SIG-M5 (cell line): ENCODE measurements at regions not wholly inside any gene's neighbourhood (a gene's known extent, or its start where the extent isn't known, plus 50 kb on each side); places are given as distances from the start of the nearest gene placed in this dataset.

ENCODE experiments used
- DNase-seq: peaks from one replicate; lab custom pipeline; 2025; lab: John Stamatoyannopoulos, UW

DNA sequence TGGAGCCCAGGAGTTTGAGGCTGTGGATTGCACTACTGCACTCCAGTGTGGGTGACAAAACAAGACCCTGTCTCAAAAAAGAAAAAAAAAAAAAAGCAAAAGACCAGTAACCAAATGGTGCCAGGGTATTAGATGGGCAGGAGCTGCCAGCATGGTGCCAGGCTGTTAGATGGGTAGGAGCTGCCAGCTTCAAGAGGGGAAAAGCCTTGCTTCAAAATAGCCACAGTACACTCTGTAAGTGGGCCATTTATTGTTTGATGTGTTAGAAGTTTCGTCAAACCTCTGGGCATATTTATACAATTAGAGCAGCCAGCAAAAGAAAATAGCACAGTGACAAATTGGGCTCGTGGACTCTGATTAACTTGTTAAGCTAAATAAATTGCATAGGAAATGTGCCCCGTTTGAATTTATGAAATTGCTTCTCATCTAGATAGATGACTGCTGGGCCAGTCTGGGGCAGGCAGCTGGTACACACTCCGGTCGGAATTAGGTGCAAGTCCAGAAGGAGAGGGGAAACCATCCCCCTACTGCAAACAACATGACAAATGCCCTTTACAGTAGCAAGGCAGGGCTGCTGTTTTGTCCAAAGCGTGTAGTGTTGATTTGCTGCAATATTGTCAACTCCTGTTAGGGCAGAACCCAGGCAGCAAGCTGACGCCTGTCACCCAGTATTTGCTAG is 126.3 kb upstream of the IRX3 start:
- DNase-seq: no peak

DNA sequence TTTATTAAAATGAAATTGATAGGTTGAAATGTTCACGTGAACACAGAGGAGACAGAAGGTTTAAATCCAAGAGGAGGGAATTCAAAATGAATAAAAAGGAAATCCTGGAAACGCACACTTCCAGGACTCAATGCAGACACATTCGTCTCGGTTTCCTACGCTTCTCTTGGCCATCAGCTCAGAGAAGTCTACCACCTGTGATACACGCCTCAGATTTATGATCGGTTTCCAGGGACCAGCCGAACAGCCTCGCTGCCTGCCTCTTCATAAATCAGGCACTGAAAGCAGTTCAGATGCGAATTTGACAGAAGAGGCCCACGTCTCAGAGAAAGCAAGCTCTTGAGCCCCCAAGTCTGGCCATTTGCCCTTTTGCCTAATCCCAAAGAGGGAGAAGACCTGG is 125.5 kb upstream of the IRX3 start:
- no peak for DNase-seq

DNA sequence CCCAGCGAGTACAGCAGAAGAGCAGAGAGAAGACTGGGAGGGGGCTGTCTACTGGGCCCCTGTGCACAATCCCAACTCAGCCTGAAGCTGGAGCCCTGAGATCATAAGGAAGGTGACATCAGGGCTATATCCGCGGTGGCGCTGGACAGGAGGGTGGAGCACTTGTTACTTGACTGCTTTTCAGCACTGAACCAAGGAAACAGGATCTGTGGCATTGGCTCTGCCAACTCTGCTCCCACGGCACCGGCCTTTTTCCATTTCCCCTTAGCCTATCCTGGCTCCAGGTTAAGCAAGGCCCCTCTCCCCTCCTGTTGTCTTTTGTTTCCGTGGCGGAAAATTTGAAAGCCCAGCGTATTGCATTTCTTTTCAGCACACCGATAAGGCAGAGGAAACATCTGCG is 125.0 kb upstream of the IRX3 start:
- no peak for DNase-seq

DNA sequence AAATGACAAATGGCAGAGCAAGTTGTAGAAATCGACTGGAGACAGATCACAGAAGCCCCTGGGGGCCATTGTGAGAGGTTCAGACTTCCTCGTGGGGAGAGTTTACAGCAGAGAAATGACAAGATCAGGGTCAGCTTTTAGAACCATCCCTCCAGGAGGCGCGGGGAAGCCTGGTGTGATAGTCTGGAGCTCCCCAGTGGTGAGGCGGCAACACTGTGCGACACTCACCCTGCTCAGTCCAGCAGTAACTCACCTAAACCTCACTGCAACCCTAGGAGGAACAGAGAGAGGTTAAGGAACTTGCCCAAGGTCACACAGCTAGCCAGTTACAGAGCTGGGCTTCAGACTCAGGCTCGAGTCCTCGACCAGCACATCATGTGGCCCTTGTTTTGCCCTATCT is 123.4 kb upstream of the IRX3 start:
- no peak for DNase-seq

DNA sequence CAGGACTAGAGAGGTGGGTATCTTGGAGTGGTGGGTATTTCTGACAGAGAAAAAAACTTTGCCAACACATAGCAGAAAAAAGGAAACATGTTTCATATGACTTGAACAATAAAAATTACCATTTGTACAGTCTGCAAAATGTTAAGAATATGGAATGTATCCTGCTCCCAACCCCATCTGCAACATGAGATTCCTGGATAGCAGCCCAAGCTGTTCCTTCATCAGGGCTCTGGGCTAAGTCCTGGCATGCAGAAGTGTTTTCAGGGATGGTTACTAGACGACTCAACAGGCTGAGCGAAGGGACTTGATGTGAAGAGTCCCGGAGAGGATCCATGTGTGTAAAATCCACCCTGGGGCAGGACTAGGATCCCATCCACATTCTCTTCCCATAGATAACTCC is 121.0 kb upstream of the IRX3 start:
- no peak for DNase-seq

DNA sequence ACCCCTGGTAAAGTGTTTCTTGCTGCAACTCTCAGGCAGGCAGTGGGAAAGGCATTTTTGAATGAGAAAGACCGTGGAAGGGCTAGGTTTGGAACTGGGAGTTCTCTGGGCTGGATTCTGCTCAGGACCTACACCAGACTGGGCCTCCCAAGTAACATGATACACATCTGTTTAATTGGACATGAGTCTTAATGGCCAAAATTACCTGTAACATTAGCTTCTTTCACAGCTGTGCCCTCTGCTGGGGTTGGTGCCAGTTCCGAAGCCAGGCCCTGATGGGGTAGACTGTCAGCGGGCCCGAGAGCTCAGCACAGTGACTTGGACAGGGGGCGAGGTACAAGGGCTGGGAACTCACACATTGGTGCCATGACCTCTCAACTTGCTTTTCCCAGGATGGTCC is 118.9 kb upstream of the IRX3 start:
- no peak for DNase-seq

DNA sequence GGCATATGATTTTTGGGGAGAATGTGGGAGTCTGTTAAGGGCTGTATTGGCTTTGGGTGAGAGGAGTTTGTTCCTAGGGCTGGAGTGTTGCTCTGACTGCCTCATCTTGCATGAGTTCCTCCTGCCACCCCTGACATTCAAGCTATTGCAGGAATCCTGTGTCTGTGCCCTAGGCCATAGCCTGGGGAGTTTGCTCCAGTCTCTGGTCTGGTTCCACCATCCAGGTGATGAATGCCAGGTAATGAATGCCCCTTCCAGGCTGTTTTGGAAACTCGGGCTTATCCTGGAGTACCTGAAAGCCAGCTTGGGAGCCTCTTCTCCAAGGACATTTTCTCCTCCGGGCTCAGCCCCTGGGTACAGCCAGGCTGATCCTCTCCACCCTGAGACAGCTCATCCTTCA is 117.0 kb upstream of the IRX3 start:
- DNase-seq: no peak

DNA sequence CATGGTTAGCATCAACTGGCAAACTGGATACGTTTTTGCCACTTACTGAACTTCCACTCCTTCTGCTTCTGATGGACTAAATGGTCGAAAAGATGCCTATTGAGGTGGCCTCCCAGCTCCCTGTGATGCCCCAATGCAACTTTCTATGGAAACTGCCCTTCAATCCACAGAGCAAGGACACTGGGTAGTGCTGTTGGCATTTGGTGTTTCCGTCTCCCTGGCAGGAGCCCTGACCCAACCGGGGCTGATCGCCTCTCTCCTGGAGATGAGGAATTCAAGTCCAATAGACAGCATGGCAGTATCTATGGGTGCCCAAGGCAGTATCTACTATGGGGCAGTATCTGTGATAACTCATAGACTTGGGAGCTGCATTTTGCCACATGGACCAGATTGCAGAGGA is 116.3 kb upstream of the IRX3 start:
- DNase-seq: no peak

DNA sequence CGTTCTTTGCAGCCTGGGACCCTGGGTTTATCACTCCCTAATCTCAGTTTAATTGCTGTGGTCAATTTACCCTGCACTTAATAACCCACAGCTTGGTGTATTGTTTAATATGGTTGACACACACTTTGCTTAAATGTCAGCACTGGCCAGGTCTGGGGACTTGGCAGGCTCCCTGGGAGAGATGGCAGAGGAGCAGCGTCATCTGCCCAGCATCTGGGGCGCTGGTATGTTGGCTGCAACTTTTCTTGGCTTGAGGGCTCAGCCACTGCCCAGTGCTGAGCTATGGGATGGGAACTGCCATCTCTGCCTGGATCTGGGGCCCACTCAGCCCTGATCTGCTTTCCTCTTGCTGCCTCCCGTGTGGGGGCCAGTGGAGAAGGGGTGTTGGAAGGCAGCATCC is 115.7 kb upstream of the IRX3 start:
- DNase-seq: no peak

DNA sequence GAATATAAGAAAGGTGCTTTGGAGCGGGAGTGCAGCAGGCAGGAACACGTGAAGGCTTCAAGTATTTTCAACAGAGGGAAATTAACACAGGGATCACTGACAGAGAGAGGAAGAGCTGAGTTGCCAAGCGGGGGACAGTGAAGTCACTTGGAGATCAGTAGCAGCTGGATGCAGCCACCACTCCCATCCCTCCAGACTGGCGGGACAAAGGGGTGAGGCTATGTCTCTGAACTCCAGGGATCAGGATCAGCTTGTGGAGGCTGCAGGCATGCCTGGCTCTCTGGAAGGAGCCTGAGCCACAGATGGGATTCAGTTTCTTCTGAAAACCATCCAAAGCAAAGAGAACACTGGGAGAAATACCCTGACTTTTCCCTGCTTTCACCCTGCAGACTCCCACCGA is 113.7 kb upstream of the IRX3 start:
- DNase-seq: no peak

DNA sequence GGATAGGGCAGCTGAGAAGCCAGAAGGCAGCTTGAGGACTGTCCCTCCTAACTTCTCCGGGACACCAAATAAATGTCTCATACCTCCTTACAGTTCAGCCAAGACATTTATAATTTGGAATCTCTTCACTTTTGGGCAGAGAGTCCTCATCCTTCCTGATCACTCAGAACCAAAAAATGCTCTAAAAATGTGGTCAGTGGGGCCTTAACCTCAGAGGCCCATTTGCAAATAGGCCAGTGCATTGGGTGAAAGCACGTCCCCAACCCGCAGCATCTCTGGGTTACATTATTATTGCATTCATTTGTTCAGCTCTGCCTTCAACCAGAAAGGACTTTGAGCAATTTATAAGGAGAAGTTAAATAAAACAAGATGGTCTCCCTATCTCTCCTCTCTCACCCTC is 112.4 kb upstream of the IRX3 start:
- DNase-seq: no peak

DNA sequence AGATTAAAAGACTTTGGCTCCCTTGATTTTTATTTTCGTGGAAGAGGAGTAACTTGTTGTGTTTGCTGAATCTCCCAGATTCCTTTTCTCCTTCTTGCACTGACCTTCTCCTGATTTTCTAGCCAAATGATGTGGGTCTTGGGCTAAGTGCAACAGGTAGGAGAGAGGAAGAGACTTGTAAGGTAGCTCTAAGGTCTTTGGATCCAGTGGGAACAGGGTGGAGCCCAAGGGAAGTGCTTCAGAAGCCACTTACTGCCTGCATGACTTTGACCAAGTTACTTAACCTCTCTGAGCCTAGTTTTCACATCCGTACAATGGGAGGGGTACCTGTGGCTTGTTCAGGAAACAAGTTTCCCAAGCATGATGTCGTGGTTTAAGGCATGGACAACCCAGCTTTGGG is 111.3 kb upstream of the IRX3 start:
- no peak for DNase-seq

DNA sequence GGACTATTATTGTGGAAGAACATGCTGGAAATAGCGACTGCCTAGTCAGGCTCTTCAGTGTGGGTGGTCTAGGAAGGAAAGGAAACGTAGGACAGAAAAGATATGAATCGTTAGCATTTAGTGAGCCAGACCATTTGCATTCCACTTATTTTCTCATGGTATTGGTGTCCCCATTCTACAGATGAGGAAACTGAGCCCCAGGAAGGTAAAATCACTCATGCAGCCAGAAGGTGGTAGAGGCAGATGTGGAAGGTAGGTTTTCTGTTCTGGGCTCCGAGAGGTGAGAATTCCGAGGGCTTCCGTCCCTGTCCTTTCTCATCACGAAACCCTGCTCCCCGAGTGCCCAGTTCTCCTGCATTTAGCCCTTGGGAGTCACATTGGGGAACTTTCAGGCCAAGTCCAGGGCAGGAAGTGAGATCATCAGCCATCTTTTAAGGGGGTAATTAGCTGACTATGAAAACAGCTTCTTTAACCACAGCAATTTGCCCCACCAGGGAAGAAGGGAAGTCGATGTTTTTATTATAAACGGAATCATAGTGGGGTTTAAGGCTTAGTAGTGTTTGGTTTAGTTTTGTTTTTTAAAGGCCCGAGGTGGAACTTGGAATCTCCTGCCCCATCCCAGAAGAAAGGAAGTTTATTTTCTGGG is 110.7 kb upstream of the IRX3 start:
- no peak for DNase-seq

DNA sequence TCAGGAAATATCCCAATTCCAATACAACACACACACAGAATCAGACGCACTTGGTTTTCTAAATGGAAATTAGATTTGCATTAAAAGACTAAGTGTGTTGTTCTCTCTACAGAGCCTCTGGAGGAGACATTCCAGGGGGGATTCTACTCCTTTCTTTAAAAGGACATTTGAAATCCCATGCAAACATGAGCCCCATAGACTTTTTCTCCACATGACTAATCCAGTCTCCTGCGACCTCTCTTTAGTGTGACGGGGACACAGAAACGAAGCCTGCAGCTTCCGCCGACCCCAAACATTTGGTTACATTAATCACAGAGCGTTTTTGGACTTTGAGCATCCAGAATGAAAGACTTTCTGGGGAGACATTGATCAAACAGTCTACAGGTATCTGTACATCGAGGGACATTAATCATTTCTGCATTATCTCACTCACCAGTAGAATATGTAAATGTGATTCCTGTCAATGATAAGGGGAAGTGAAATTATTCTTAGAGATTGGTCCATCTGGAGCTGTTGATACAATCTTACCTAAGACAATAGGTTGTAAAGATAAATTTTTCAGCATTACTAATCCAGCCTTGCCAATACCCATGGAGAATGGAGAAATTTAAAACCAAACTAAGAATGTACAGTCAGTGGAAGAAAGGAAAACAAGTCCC is 103.4 kb upstream of the IRX3 start:
- no peak for DNase-seq

DNA sequence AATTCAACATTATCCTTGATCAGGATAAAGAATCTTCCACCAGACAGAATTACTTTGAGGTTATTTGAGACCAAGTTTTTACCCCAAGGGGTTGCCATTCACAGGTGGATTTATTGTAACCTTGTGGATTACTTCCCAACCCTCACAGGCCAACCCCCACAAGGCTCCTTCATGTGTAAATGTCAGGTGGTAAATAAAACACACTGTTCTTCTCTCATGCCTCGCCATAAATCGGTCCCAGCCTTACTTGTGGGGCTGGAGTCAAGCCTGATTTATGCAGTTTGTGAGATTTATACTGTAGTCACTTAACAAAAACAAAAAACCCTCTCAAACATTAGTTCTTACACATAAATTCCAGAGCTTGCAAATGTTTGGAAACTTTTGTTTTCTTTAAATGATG is 98.6 kb upstream of the IRX3 start:
- DNase-seq: no peak

DNA sequence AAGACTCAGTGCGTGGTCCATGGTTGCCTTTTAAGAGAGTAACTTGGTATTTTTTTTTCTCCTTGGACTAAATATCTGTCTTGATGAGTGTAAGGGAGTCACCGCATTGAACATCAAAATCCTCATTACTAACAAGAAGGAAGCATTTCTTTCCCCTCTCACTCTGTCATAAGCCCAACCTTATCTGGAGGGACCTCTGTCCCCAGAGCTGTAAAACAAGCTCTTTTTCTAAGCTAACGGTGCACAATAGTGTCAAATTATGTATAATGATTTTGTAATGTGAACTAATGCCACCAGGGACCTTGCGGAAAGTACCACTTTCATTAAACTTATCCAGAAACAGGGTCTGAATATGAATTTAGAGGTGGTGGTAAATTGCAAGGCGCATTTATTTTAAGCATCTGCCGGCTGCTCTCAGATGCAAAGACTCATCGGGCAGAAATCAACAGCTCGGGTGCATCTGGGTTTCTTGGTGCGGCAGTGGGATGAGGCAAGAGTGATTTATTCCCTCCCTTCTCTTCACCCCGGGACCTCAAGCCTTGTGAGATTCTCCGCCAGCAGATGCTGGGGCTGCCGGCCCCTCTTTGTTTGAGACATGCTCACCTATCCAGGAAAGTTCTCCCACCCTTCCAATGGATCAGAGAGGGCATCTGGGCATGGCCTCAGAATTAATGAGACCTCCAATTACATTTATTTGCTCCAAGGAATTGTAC is 95.2 kb upstream of the IRX3 start:
- DNase-seq: no peak

DNA sequence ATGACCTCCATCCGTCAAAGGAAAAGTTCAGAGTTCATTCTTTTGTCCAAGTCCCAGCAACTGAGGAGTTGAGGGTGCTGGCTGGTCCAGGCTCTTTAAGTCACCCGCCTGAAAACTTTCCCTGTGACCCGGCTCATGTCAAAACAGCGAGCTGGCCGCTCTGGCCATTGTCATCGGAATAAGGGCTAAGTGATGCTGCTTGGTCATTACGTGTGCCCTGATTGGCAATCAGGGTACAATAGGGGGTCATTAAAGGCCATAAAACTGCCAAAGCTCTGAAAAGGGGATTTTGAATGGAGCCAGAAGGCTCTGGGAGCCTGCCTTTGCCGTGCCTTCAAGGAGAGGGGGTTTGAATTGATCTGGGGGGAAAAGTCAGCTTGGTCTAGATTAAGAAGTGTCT is 88.5 kb upstream of the IRX3 start:
- no peak for DNase-seq

DNA sequence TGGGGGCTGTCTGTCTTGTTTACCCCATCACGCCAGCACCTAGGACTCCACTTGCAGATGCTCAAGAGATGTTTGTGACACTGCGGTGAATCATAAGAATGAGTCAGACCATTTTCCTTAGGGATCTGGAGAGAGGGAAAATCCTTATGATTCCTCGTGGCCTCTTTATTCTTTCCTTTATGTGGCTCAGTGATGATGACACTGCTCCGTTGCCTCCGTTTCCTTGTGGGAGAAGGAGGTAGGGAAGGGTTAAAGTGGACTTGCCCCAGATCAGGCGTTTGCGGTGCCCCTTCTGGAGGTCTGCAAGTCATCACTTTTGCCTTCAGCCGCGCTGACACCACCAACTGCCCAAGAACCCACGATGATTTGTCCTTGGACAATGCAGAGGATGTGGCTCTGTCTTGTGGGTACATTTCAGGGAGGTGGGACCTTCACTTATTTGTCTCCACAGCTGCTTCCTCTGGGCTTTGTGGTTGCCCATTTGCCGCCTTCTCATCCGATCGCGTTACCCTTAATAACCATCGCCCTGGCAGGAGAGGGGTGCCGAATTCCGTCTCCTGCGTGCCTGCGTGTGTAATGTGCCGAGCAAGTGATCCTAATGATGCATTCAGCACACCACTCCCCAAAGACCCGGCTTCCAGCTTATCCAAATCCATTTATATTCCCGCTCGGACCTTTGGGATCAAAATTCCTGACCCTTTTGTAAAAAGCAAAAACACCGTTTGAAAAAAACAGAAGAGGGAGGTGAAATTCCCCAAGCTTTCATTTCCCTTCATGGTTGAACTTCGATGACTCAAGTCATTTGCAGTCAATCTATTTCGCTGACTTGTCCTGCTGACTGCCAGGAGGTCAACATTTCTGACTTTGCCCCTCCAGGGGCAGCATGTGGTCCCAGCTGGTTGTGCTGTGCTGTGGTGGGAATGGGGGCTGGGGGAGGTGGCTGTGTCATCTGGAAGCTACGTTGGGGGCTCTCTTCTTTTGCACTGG is 87.2 kb upstream of the IRX3 start:
- DNase-seq: no peak

DNA sequence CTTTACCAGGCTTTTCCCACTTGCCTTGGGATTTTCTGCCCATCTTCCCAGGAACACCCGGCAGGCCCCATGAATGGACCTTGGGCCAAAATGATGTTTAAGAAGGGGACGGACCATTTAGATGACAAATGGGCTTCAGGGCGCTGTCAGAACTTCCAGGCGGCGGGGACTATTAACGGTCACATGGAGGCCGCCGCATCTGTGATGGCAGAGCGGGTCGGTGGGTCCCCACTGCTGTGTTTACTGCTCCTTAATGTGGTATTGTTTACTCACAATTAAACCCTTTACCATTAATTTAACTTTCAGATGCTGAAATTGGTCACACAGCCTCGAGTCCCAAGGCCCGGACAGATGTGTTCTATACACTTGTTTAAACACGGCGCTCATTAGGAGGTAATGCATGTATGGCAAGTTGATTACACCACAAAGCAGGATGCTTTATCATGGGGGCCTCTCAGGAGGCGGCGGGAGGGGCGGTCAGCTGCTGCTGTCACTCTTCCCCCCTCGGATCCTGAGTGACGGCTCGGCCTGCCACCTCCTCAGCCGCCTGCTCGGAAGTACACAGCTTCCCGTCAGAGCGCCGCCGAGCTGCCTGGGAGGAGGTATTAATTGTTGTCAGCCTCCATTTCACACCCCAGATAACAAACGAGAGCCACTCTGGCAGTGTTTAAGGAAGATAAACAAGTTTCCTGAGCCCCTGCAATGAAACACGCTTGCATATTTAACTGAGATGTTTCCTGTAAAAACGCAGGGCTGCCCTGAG is 83.9 kb upstream of the IRX3 start:
- DNase-seq: no peak

DNA sequence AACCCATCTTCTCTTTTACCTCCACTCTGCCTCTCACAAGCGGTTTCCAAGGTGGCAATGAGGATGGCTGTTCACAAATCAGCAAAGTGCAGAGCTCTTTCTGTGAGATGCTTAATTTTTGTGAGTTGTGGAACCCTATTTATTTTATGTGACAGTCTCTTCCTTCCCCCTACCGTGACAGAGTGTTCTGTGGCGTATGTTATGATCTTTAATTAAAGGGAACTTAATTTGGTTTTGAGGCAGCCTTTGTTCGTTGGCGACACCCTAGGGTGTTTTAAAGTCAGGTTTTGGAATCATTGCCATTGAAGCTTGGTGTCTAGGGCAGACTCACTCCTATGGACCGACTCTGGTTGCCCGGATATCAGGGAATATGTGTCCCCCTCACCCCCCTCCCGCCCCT is 83.3 kb upstream of the IRX3 start:
- no peak for DNase-seq

DNA sequence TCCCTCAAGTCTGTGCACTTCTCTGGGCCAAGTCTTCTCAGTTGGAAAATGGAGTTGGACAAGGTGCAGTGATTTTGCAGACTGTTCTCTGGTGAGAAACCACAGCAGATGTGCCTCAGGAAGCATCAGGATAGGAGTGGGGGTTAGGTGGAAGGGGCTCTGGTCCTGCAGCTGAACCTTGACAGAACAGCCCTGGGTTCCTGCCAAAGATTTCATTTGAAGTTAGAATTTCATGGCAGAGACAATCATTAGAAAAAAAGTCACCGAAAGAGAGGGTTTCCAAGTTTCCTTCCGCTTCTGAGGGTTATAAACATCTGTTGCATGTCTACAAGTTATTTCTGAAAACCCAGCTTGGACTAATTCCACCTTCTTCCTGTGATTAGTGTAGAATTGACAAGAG is 80.4 kb upstream of the IRX3 start:
- DNase-seq: no peak
